ENCODE measurements at regions not wholly inside any gene's neighbourhood (a gene's known extent, or its start where the extent isn't known, plus 50 kb on each side); places are given as distances from the start of the nearest gene placed in this dataset.

DNA sequence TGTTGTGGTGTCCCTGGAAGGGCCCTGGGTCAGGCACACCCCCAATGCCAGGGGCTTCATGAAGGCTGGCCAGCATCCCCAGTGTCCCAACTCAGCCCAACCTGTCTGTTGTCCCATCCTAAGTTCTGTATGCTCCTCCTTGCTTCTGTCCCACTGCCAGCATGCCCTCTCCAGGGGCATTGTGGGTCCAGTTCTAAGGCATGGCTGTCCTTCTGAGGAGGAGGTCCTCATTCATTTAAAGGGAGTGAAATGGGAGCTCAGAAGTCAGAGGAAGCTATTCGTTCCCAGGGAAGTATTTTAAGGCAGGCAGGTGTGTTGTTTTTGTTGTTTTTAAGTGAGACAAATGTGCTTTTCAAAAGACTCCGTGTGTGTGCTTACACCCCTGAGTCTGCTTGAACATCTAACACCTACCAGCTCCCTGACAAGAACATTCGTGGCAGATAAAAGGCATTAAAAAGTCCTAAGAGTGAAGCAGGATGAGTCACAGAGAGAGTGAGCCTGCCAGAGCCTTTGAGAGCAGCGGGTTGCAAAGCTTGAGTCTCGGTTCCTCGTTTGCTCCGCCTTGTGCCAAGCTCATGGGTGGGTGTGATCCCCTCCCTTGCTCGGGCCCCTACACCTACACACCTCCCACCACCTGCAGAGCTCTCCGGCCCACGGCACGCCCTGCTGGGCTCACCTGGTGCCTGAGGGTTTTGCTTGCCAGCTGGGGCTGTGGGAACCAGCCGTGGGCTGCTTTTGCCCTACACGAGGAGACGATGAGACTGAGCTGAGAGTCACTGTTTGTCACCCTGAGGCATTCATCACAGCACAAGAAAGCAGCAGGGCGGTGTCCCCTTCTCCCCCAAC, 183.4 kb upstream of the TOPAZ1 start:
- no peaks in the 10 kb centered on the region for H3K27me3 ChIP-seq (ENCODE audit: low read depth)
- DNase-seq (ENCODE audit: low spot score in 2 of 2): no peak
- no peaks in the 10 kb centered on the region for H3K36me3 ChIP-seq (replicated peaks)
- in situ Hi-C loops (cut with MboI; ENCODE audit: low sequenced_read_pairs): no loop called here
- H3K9me3 ChIP-seq: no peaks in the 10 kb centered on the region
- no peak overlapping the region for H3K4me3 ChIP-seq
- H3K4me1 ChIP-seq: no peaks in the 10 kb centered on the region

- in situ Hi-C loops (cut with MboI; ENCODE audit: low sequenced_read_pairs): no loop called here
Measured at GRCh38 chr3:44058868-44059203, 182.8 kb upstream of the TOPAZ1 start.

GRCh38 chr3:44060164-44060563, 181.5 kb upstream of the TOPAZ1 start:
- Histone ChIP-seq H3K9me3 (no peaks in the 10 kb centered on the region), H3K36me3 (replicated peaks) (no peaks in the 10 kb centered on the region), H3K4me3 (no peak overlapping the region), H3K27me3 (ENCODE audit: low read depth) (no peaks in the 10 kb centered on the region), H3K4me1 (no peaks in the 10 kb centered on the region)
- no peak for DNase-seq (ENCODE audit: low spot score in 2 of 2)
- in situ Hi-C loops (cut with MboI; ENCODE audit: low sequenced_read_pairs): no loop called here

More at GRCh38 chr3:44058868-44059203, 182.8 kb upstream of the TOPAZ1 start:
- no peaks in the 10 kb centered on the region for H3K27me3 ChIP-seq (ENCODE audit: low read depth)
- no peak for DNase-seq (ENCODE audit: low spot score in 2 of 2)
- H3K9me3 ChIP-seq: no peaks in the 10 kb centered on the region
- no peaks in the 10 kb centered on the region for H3K4me1 ChIP-seq
- no peak overlapping the region for H3K4me3 ChIP-seq
- H3K36me3 ChIP-seq (replicated peaks): no peaks in the 10 kb centered on the region

DNA sequence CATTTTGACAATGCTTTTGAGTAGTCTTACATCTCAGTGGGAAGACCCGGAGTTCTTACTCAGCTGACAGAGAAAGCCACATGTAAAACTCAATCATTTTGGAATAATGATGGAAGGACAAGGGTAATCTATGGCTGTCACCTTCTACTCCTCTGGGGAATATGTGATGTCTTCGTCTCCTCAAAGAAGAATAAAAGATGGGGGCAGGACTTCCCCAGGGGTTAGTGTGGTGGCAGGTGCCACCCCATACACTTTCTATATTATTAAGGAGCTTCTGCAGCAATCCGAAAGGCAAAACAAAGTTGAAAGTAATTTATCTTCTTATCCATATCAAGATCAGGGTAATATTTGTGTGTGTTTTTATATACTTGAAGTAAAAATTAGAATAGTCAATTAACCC, 180.4 kb upstream of the TOPAZ1 start:
- Histone ChIP-seq H3K36me3 (replicated peaks) (no peaks in the 10 kb centered on the region), H3K4me1 (no peaks in the 10 kb centered on the region), H3K9me3 (no peaks in the 10 kb centered on the region), H3K27me3 (ENCODE audit: low read depth) (no peaks in the 10 kb centered on the region), H3K4me3 (no peak overlapping the region)
- in situ Hi-C loops (cut with MboI; ENCODE audit: low sequenced_read_pairs): no loop called here
- DNase-seq (ENCODE audit: low spot score in 2 of 2): no peak

GRCh38 chr3:44061961-44062360, 179.7 kb upstream of the TOPAZ1 start:
- no peaks in the 10 kb centered on the region for H3K27me3 ChIP-seq (ENCODE audit: low read depth)
- H3K4me3 ChIP-seq: no peak overlapping the region
- H3K9me3 ChIP-seq: no peaks in the 10 kb centered on the region
- no peaks in the 10 kb centered on the region for H3K36me3 ChIP-seq (replicated peaks)
- no peaks in the 10 kb centered on the region for H3K4me1 ChIP-seq
- in situ Hi-C loops (cut with MboI; ENCODE audit: low sequenced_read_pairs): no loop called here
- DNase-seq (ENCODE audit: low spot score in 2 of 2): no peak

- no peak for DNase-seq (ENCODE audit: low spot score in 2 of 2)
- Histone ChIP-seq H3K36me3 (replicated peaks) (no peaks in the 10 kb centered on the region), H3K27me3 (ENCODE audit: low read depth) (no peaks in the 10 kb centered on the region), H3K9me3 (no peaks in the 10 kb centered on the region), H3K4me1 (no peaks in the 10 kb centered on the region), H3K4me3 (no peak overlapping the region)
- in situ Hi-C loops (cut with MboI; ENCODE audit: low sequenced_read_pairs): no loop called here
Measured at GRCh38 chr3:44065311-44066094, 176.2 kb upstream of the TOPAZ1 start.

- Histone ChIP-seq H3K36me3 (replicated peaks) (no peaks in the 10 kb centered on the region), H3K9me3 (no peaks in the 10 kb centered on the region), H3K4me1 (no peaks in the 10 kb centered on the region), H3K27me3 (ENCODE audit: low read depth) (no peaks in the 10 kb centered on the region), H3K4me3 (no peak overlapping the region)
- in situ Hi-C loops (cut with MboI; ENCODE audit: low sequenced_read_pairs): no loop called here
- DNase-seq (ENCODE audit: low spot score in 2 of 2): no peak
Measured at GRCh38 chr3:44066806-44067205, 174.9 kb upstream of the TOPAZ1 start.

- H3K4me1 ChIP-seq: no peaks in the 10 kb centered on the region
- H3K27me3 ChIP-seq (ENCODE audit: low read depth): no peaks in the 10 kb centered on the region
- H3K9me3 ChIP-seq: no peaks in the 10 kb centered on the region
- no peak overlapping the region for H3K4me3 ChIP-seq
- no peaks in the 10 kb centered on the region for H3K36me3 ChIP-seq (replicated peaks)
- no peak for DNase-seq (ENCODE audit: low spot score in 2 of 2)
- in situ Hi-C loops (cut with MboI; ENCODE audit: low sequenced_read_pairs): no loop called here
Measured at GRCh38 chr3:44067431-44067830, 174.3 kb upstream of the TOPAZ1 start.

DNA sequence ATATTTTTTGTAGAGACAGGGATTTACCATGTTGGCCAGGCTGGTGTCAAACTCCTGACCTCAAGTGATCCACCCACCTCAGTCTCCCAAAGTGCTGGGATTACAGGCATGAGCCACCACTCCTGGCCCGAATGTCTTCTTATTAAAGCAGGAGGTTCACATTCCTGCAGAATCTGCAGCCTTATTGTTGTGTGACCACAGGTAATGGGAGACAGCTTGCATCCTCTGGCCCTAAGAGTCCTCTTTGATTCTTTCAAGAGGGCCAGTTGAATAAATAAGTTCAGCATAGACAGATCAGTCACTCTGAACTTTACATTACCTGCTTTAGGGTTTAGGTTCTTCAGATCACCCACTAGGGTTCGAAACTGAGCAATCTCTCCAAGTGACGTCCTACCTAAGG, 172.9 kb upstream of the TOPAZ1 start:
- Histone ChIP-seq H3K4me3 (no peak overlapping the region), H3K36me3 (replicated peaks) (no peaks in the 10 kb centered on the region), H3K9me3 (no peaks in the 10 kb centered on the region), H3K4me1 (no peaks in the 10 kb centered on the region), H3K27me3 (ENCODE audit: low read depth) (no peaks in the 10 kb centered on the region)
- no peak for DNase-seq (ENCODE audit: low spot score in 2 of 2)
- in situ Hi-C loops (cut with MboI; ENCODE audit: low sequenced_read_pairs): no loop called here

DNA sequence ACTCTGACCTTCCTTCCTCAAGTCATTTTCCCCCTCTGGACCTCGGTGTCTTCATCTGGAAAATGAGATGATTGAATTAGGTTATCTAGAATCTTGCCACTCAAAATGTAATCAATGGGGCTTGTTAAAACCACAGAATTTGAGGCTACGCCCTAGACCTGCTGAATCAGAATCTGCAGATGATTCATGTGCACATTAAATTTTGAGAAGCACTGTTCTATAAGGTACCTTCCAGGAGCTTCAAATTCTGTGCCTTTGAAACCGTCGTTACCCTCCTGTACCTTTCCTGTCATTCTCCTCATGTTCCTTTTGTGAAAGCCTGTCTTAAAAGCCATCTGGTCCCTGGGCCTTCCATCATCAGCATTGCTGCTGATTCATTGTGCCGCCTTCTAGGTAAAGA, 172.4 kb upstream of the TOPAZ1 start:
- no peak for DNase-seq (ENCODE audit: low spot score in 2 of 2)
- Histone ChIP-seq H3K27me3 (ENCODE audit: low read depth) (no peaks in the 10 kb centered on the region), H3K9me3 (no peaks in the 10 kb centered on the region), H3K36me3 (replicated peaks) (no peaks in the 10 kb centered on the region), H3K4me1 (no peaks in the 10 kb centered on the region), H3K4me3 (no peak overlapping the region)
- in situ Hi-C loops (cut with MboI; ENCODE audit: low sequenced_read_pairs): no loop called here

GRCh38 chr3:44070841-44071546, 170.7 kb upstream of the TOPAZ1 start:
- Histone ChIP-seq H3K4me1 (no peaks in the 10 kb centered on the region), H3K9me3 (no peaks in the 10 kb centered on the region), H3K4me3 (no peak overlapping the region), H3K36me3 (replicated peaks) (no peaks in the 10 kb centered on the region), H3K27me3 (ENCODE audit: low read depth) (no peaks in the 10 kb centered on the region)
- in situ Hi-C loops (cut with MboI; ENCODE audit: low sequenced_read_pairs): no loop called here
- DNase-seq (ENCODE audit: low spot score in 2 of 2): no peak

GRCh38 chr3:44072601-44073540, 168.8 kb upstream of the TOPAZ1 start:
- in situ Hi-C loops (cut with MboI; ENCODE audit: low sequenced_read_pairs): no loop called here
- no peak for DNase-seq (ENCODE audit: low spot score in 2 of 2)
- no peaks in the 10 kb centered on the region for H3K27me3 ChIP-seq (ENCODE audit: low read depth)
- H3K9me3 ChIP-seq: no peaks in the 10 kb centered on the region
- no peaks in the 10 kb centered on the region for H3K4me1 ChIP-seq
- no peak overlapping the region for H3K4me3 ChIP-seq
- no peaks in the 10 kb centered on the region for H3K36me3 ChIP-seq (replicated peaks)

- H3K27me3 ChIP-seq (ENCODE audit: low read depth): no peaks in the 10 kb centered on the region
- H3K9me3 ChIP-seq: no peaks in the 10 kb centered on the region
- H3K4me3 ChIP-seq: no peak overlapping the region
- DNase-seq (ENCODE audit: low spot score in 2 of 2): no peak
- in situ Hi-C loops (cut with MboI; ENCODE audit: low sequenced_read_pairs): no loop called here
- H3K4me1 ChIP-seq: no peaks in the 10 kb centered on the region
- H3K36me3 ChIP-seq (replicated peaks): no peaks in the 10 kb centered on the region
Measured at GRCh38 chr3:44074181-44074580, 167.5 kb upstream of the TOPAZ1 start.
